ENCODE measurements at regions not wholly inside any gene's neighbourhood (a gene's known extent, or its start where the extent isn't known, plus 50 kb on each side); places are given as distances from the start of the nearest gene placed in this dataset.

DNA sequence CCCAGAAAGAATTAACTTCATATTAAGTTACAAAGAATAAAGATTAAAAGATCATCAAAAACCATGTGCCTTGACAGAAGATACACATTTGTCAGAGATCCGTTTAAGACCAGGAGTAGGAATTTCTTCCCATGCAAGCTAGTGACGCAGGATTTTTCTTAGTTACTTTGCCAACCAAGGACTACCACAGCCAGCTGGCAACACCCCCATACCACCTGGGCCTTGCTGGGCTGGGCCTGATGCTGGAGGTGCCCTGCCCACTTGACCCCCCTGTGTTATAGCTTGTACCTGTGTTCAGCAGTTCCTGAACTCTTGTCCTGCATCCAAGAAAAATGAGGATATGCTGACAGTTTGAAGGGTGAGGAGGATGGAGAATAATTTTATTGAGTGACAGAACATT is 290.9 kb upstream of the SMC2 start:
- no peak for DNase-seq

GRCh38 chr9:103804077-103804735 is 289.9 kb upstream of the SMC2 start:
- no peak for DNase-seq

GRCh38 chr9:103809745-103810144 is 284.4 kb upstream of the SMC2 start:
- DNase-seq, result no peak

DNA sequence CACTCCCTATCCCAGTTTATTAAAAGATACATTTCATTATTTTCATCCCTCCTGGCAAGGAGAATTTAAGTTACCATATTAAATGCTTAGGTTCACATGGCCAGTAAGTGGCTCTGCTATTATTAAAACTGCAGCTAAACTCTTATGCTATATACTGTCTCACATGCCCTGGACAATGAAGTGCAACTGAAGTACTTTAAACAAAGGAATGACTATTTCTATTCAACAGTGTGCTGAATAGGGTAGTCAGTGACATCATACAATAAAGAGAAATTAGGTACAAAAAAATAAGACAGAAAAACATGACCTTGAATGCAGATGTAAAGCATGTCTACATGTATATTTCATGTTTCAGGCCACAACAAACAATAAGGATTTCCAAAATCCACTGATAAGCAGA is 282.6 kb upstream of the SMC2 start:
- DNase-seq, result no peak

GRCh38 chr9:103816146-103816545 is 278.0 kb upstream of the SMC2 start:
- DNase-seq, result no peak

- DNase-seq, result no peak
Measured at GRCh38 chr9:103819936-103820335, 274.2 kb upstream of the SMC2 start.

- no peak for DNase-seq
Measured at GRCh38 chr9:103821115-103821514, 273.0 kb upstream of the SMC2 start.

DNA sequence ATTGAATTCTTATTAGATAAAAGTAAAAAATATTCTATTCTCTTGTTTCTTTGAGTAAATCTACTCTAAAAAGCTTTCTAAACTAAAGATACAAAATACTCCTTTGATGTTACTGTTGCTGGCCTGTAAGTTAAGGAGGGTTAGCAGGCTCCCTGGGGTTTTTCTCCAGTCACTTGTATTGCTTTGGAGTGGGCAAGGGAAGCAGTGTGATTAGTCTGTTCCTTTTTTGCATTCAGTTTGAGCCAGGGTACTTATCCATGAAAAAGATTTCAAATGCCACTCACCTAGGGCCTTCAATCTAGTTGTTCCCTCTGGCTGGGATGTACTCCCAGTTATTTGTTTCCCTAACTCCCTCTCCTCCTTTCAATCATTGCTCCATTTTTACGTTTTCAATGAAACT is 256.2 kb upstream of the SMC2 start:
- DNase-seq, result no peak

DNA sequence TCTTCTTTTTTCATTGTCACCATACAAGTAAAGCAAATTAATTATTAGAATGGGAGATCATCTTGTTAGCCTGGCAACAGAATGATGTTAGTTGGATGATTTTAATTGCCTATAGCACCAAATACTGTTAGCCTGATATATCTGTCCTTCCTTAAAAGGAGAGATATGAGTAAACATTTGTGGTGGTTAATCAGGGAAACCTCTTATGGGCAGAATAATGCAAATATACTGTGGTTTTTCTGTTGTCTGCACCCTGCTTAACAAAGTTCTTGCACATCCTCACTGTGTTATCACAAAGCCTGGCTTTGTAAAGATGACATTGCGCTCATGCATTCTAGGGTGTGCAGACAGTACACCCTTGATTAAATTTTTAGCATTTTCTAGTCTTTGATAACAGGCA is 254.9 kb upstream of the SMC2 start:
- DNase-seq, result no peak

- no peak for DNase-seq
Measured at GRCh38 chr9:103867886-103868285, 226.2 kb upstream of the SMC2 start.

DNA sequence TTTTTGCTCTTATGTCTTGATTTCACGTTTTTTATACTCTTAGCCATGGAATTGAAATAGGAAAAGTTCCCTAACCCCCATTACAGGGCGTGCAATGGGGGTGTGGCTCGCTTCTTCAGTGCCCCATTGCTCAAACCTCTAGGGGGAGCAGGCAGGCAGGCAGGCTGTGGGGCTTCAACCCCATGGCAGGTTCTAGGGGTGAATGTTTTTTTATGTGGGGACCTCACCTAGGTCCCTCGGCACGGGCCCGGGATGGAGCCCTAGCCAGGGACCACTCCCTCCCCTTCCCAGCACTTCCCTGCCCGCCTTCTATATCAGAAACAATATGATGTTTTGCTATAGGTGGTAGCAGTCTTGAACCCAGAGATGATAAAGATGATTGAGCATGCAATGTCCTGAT is 221.3 kb upstream of the SMC2 start:
- DNase-seq, result no peak

DNA sequence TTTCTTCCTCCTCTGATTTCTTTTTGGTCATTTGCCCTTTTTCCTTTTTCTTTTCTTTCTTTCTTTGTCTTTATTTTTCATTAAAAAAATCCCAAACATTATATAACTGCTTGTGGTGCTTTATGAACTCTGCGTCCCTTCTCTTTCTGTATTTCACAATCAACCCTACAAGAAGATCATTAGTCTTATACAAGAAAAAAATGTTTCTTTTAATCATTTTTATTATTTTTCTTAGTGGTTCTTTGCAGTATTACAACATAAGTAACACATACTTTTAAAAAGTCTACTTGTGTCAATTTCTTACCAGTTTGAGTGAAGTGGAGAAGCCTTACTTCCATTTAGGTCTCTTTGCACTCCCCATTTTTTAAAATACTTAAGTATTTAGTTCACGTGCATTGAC is 212.7 kb upstream of the SMC2 start:
- no peak for DNase-seq

DNA sequence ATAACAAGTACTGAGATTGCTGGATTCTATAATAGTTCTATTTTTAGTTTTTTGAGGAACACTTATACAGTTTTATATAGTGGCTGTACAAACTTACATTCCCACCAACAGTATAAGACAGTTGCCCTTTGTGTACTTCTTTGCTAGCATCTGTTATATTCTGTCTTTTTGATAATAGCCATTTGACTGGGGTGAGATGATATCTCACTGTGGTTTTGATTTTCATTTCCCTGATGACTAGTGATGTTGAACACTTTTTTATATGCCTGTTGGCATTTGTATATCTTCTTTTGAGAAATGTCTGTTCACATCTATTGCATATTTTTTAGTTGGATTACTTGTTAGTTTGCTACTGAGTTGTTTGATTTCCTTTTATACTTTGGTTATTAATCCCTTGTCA is 204.1 kb upstream of the SMC2 start:
- DNase-seq, result no peak

DNA sequence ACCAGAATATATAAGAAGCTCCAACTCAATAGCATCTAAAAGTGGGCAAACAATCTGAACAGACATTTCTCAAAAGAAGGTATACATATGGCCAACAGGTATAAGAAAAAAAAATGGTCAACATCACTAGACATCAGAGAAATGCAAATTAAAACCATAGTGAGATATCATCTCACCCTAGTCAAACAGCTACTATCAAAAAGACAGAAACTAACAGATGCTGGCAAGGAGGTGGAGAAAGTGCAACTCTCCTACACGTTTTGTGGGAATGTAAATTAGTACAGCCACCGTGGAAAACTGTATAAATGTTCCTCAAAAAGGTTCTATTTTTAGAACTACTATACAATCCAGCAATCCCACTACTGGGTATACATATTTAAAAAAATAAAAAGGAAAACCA is 199.9 kb upstream of the SMC2 start:
- DNase-seq, result no peak

GRCh38 chr9:103898550-103898949 is 195.6 kb upstream of the SMC2 start:
- DNase-seq, result no peak

DNA sequence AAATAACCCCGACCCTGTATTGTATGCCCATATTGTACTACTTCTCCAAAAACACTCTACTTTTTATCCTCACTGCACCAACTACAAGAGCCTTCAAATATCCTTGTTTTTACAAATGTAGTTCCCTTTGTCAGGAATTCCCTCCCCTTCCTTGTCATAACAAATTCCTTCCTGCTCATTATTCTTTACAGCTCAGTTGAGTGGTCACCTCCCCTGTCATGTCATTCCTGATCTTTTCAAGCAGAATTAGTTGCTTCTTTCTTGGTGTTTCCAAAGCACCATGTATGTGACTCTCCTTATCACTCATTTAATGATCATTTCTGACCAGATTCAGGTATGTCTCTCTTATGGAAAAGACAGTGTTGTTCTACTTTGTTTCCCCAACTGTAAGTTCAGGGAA is 194.2 kb upstream of the SMC2 start:
- no peak for DNase-seq

DNA sequence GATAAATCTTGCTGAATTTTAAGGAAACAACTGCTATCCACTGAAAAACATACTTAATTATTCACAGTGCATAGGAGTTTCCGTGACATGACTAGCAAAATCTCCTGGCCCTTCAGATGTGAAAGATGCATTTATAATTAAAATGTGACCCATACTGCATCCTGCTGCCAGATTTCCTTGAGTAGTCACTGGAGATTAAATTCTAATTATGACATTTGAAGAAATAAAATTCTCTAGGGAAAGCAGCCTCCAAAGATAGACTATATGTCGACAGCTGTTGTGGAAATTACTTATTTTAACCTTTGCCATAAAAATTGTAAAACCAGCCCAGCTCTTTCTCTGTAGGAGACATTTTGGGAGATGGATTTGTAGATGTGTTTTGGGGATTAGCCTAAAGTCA is 193.6 kb upstream of the SMC2 start:
- no peak for DNase-seq

DNA sequence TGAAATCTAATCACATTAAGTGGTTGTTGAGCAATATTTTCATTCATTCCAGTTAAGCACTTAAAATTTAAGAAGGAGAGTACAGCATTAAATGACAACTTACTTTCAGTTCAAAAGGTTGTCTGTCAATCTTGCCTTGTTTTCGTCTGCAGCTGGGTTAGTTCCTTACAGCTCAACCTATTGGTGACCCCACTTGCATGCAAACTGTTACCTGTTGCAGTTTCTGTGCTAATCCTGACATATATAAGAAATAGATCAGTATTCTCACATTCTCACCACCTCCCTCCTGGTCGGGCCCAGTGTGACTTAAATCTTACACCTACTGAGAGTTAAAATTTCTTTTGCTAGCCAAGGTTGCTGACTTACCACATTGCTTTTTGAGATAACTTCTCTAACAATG is 191.8 kb upstream of the SMC2 start:
- DNase-seq, result no peak

DNA sequence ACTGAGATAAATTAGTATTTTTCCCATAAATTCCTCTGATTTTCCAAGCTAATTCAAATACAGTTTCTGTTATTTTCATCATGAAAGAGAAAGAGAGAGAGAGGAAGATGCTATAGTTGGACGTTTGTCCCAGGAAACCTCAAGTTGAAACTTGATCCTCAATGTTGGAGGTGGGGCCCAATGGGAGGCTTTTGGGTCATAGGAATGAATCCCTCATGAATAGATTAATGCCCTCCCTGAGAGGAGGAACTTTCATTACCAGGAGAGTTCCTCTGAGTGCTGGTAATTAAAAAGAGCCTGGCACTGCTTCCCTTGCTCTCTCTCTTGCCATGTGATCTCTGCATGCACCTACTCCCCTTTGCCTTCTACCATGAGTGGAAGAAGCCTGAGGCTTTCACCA is 189.9 kb upstream of the SMC2 start:
- no peak for DNase-seq

DNA sequence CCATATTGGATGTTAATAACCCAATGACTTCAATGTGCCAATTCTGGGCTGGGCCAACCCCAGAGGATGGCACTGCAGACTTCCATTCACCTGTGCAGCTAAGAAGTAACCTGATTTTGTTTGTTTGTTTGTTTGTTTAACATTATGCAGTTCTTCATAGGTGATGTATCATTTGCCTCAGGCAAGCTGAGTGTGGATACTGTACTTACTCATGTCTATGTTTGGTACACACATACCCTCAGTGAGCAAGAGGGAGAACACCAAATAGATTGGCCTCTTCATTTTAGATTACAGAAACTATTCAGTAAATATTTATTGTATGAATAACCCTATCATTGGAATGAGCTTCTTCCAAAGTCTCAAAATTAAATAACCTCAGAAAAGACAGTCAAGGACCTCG is 180.2 kb upstream of the SMC2 start:
- no peak for DNase-seq

DNA sequence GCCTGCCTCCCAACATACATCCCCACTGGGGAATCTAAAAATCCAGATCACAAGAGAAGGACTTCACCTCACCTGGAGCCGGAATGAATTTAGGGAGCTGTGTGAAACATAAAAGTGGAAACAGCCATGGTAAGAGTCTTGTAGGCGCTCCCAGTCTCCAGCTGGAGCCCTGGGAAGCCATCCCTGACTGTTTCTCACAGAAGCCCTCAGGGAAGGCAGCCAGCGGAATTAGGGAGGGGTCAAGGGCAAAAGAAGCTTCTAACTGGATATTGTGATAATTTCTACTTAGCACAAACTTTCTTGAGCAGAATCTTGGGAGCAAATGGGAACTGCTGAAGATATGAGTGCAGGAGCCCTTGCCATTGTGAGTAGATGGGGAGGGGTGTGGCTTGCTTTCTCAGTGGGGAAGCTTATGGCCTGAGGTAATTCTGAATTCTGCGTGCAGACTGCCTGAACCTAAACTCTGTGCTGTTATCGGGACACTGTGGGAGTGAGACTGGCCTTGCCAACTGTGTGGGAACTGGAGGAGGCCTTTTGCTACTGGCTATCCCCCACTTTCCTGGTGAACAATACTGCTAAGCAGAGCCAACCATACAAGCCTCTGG is 174.4 kb upstream of the SMC2 start:
- no peak for DNase-seq

- DNase-seq, result no peak
Measured at GRCh38 chr9:103928442-103928841, 165.7 kb upstream of the SMC2 start.

GRCh38 chr9:103941104-103941503 is 153.0 kb upstream of the SMC2 start:
- no peak for DNase-seq

GRCh38 chr9:103942200-103942599 is 151.9 kb upstream of the SMC2 start:
- no peak for DNase-seq

DNA sequence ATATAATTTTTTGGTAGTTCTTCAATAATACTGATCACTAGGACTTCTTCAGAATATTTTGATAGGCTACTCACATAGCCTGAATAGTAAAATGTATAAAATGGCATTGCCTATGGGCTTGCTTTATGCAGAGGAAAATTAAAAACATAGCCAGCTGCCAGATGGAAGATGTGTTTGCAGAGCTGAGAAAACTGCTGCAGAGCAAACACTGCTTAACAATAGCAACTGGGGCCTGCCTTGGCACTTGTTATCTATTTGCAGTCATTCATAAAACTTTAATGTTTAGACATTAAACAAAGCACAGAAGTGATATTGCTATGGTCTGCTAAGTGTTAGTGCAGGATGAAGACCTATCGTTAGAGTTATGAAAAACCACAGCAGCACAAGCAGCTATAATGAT is 151.5 kb upstream of the SMC2 start:
- DNase-seq, result no peak

Data from hematopoietic multipotent progenitor cell treated with erythropoietin and hydrocortisone succinate and interleukin-3 and kit ligand, for 4 days (in vitro differentiated cells).